Rectal smooth muscle tissue (tissue), 1 donor: ENCODE measurements at regions not wholly inside any gene's neighbourhood (a gene's known extent, or its start where the extent isn't known, plus 50 kb on each side); places are given as distances from the start of the nearest gene placed in this dataset.

Experiments
- H3K27ac ChIP-seq: one replicate; pipeline ENCODE4 v1.7.0; 2013; ENCODE audit warnings: low read depth, low read length, inconsistent platforms
- H3K27me3 ChIP-seq: one replicate; pipeline ENCODE4 v1.7.0; 2013; ENCODE audit warnings: low read length; ENCODE audit not compliant: control insufficient read depth, insufficient read depth
- H3K36me3 ChIP-seq: one replicate; pipeline ENCODE4 v1.7.0; 2013; ENCODE audit warnings: low read length; ENCODE audit not compliant: control insufficient read depth, insufficient read depth
- H3K4me1 ChIP-seq: one replicate; pipeline ENCODE4 v1.7.0; 2013; ENCODE audit warnings: low read length; ENCODE audit not compliant: control insufficient read depth, insufficient read depth
- H3K4me3 ChIP-seq: one replicate; pipeline ENCODE4 v1.7.0; 2013; ENCODE audit warnings: low read length
- H3K9ac ChIP-seq: one replicate; pipeline ENCODE4 v1.7.0; 2013; ENCODE audit warnings: low read length

DNA sequence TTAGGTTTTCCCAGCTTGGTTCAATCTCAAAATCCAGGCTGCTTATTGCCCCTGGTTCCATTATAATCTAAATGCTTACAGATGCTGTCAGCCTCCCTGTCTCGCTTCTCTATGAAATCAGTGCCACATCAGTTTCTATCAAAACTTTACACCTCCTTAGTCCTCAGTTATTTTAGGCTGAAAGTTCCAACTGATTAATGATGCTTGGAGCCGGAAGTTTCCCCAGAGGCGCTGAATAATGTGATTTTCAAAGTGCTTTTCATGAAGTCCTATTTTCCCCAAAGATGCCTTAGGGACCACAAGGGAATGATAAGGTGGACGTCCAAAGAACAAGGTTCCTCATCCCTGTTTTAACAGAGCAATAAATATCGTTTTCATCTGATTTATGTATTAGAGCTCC is 262.4 kb upstream of the RMST start:
- H3K9ac ChIP-seq, result no peak overlapping the region

DNA sequence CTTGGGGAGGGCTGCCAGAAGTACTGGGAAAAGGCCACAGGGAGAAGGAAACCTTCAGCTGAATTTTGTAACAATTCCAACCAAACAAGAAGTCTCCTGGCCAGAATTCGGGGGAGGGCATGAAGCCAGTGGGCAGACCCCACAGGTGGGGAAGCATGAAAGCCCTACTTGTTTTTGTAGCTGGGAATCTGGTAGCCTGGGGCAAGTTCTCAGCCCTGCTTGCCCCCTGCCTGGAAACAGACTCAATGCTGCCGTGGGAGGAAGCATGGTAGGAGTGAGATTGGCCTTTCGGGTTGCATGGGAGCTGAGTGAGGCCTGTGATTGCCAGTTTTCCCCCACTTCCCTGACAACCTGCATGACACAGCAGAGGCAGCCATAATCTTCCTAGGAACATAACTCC is 259.2 kb upstream of the RMST start:
- no peak overlapping the region for H3K27ac ChIP-seq

More for the DNA sequence above, 262.4 kb upstream of the RMST start:
- Histone ChIP-seq H3K4me1 (no peaks in the 10 kb centered on the region), H3K27ac (no peak overlapping the region), H3K36me3 (no peaks in the 10 kb centered on the region), H3K4me3 (no peak overlapping the region), H3K27me3 (no peaks in the 10 kb centered on the region)

DNA sequence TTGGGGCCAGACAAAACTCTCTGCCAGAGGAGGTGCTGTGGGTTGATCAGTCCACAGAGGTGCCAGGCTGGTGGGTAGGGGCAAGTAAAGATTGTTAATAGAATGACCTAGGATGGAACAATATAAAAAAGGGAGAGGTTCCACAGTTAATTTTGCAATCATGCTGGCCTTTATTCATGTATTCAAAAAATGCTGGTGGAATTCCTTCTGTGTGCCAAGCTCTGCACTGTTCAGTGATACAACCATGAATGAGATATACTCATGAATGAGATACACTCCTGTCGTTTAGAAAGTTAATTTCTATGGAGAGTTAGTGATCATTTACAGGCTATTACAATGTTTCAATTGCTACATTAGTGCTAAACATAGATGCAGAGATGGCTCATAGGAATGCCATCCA is 252.6 kb upstream of the RMST start:
- Histone ChIP-seq H3K9ac (no peak overlapping the region), H3K4me1 (no peaks in the 10 kb centered on the region), H3K4me3 (no peak overlapping the region), H3K27ac (no peak overlapping the region), H3K27me3 (no peaks in the 10 kb centered on the region), H3K36me3 (no peaks in the 10 kb centered on the region)

More for the DNA sequence above, 259.2 kb upstream of the RMST start:
- H3K4me3 ChIP-seq, result no peak overlapping the region
- H3K27me3 ChIP-seq, result no peaks in the 10 kb centered on the region
- H3K4me1 ChIP-seq, result no peaks in the 10 kb centered on the region
- H3K36me3 ChIP-seq, result no peaks in the 10 kb centered on the region
- H3K9ac ChIP-seq, result no peak overlapping the region

DNA sequence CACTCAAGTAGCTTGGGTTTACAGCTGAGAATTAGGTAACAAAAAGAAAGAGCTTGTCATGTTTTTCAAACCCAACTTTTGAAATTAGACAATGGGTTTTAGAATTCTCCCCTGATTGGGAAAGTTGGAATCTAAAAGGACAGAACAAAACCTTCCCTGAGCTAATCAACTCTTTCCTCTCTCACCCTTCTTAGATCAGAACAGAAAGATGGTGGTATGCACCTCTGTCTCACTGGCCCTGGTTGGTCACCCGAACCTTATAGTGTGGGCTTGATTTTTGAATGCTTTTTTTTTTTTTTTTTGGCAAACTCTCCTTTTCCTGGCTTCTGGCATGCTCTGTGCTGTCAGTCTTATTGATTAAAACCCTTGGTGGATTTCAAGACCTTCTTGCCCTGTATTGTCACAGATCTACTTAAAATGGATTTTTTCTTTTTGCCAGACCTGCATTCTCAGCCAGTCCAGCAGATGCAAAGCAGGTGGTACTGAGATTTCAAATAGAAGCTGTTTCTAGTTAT is 251.1 kb upstream of the RMST start:
- no peak overlapping the region for H3K4me3 ChIP-seq
- H3K27ac ChIP-seq, result no peak overlapping the region
- no peaks in the 10 kb centered on the region for H3K27me3 ChIP-seq
- no peak overlapping the region for H3K9ac ChIP-seq
- no peaks in the 10 kb centered on the region for H3K36me3 ChIP-seq
- H3K4me1 ChIP-seq, result no peaks in the 10 kb centered on the region

DNA sequence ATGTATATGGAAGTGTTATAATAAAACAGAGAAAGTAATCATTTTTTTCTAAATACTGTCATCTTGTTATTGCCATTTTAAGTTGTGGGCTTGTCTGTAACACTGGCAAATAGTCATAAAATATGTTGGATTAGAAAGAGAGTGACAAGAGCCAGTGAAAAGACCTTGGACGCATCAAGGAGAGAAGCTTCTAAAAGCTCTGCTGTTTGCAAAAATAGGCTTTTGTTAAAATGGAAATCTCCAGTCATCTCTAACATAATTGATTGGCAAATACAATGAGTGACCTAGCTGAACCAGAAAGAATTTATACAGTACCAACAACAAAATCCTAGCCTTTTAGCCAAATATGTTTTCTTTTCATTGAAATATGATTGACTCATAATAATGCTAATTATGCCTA is 245.8 kb upstream of the RMST start:
- H3K9ac ChIP-seq, result no peak overlapping the region
- no peak overlapping the region for H3K27ac ChIP-seq
- no peaks in the 10 kb centered on the region for H3K36me3 ChIP-seq
- H3K4me3 ChIP-seq, result no peak overlapping the region
- H3K27me3 ChIP-seq, result no peaks in the 10 kb centered on the region
- no peaks in the 10 kb centered on the region for H3K4me1 ChIP-seq

DNA sequence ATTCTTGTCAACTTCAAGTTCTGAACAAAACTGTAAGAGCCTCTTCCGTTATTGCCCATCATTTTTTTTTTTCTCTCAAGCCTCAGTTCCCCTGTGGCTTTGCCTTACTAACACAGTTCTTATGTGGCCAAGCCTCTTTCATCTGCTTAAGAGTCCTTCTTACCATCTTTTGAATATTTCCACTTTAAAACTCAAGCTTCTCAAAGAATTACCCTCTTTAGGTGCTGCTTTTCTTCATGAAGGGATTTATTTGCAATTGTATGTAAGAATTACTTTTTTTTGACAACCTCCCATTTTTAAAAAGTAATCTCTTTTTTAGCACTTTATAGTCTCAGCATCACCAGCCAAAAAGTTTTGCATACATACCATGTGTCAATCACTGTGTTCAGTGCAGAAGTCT is 240.2 kb upstream of the RMST start:
- H3K27me3 ChIP-seq, result no peaks in the 10 kb centered on the region
- H3K9ac ChIP-seq, result no peak overlapping the region
- H3K4me1 ChIP-seq, result no peaks in the 10 kb centered on the region
- no peak overlapping the region for H3K4me3 ChIP-seq
- no peak overlapping the region for H3K27ac ChIP-seq
- no peaks in the 10 kb centered on the region for H3K36me3 ChIP-seq

DNA sequence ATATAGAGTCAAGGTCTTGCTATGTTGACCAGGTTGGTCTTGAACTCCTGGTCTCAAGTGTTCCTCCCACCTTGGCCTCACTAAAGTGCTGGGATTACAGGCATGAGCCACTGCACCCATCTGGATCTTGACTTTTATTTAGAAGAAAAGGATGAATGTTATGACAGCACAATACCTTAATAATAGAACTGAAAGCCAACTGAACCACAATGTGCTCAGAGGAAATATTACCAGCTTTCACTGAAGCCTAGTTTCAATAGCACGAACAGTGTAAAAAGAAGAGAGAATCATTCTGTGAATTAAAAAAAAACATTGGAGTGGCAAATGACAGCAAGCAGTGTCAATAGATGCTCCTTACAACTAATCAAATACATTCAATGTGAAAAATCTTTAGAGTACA is 239.2 kb upstream of the RMST start:
- no peak overlapping the region for H3K27ac ChIP-seq
- no peak overlapping the region for H3K4me3 ChIP-seq
- no peaks in the 10 kb centered on the region for H3K36me3 ChIP-seq
- no peaks in the 10 kb centered on the region for H3K27me3 ChIP-seq
- H3K4me1 ChIP-seq, result no peaks in the 10 kb centered on the region
- no peak overlapping the region for H3K9ac ChIP-seq

DNA sequence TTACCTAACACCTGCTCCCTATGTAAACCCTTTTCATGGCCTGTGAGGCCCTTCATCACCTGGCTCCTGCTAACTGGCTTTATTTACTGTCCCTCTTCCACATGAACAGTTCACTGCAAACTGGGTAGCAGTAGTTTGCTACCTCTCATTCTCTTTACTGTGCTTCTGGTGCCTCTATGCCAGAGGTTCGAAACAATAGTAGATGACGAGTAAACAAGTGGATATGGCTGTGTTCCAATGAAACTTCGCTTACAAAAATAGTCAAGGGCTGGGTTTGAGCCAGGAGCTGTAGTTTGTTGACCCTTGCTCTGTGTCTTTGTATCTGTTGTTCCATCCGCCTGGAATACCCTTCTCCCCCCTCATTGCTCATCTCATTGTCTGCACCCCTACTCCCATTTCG is 233.6 kb upstream of the RMST start:
- H3K9ac ChIP-seq, result no peak overlapping the region
- H3K27me3 ChIP-seq, result no peaks in the 10 kb centered on the region
- no peak overlapping the region for H3K4me3 ChIP-seq
- no peaks in the 10 kb centered on the region for H3K36me3 ChIP-seq
- no peaks in the 10 kb centered on the region for H3K4me1 ChIP-seq
- H3K27ac ChIP-seq, result no peak overlapping the region

DNA sequence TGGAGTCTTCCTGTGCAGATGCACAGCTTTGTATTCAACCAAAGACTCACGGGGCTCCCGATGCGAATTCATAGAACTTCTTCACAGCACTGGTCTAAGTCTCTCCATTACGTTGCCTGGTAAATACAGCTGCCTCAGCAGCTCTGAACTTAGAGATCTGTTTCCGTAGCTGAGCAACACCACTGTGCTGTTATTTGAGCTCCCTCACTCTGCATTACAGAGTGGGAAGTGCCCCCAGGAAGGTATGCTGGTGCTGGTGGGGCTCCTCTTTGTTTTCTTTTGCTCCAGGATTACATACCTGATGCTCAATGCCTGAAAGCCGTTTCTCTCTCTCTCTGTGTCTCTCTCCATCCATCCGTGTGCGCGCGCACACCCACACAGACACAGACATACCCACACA is 227.5 kb upstream of the RMST start:
- Histone ChIP-seq H3K4me1 (no peaks in the 10 kb centered on the region), H3K9ac (no peak overlapping the region), H3K27ac (no peak overlapping the region), H3K4me3 (no peak overlapping the region), H3K27me3 (no peaks in the 10 kb centered on the region), H3K36me3 (no peaks in the 10 kb centered on the region)

DNA sequence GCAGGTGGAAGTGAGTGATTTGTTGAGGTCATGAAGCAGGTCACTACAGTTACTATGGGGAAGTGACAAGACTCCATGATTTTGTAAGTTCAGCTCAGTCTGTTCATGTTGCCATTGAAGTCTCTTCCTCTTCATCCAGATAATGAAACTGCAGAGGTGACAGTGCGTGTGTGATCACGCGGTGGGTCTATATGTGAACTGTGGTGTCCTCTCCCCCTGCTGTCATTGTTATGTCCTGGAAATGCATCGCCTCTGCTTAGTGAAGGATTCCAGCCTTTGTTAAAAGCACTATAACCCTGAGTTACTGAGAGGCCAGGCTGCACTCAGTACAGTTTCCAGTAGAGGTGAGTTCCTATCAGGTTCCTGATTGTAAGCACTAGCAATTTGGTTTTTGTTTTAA is 216.2 kb upstream of the RMST start:
- H3K4me1 ChIP-seq, result no peaks in the 10 kb centered on the region
- H3K9ac ChIP-seq, result no peak overlapping the region
- H3K4me3 ChIP-seq, result no peak overlapping the region
- no peak overlapping the region for H3K27ac ChIP-seq
- H3K36me3 ChIP-seq, result no peaks in the 10 kb centered on the region
- no peaks in the 10 kb centered on the region for H3K27me3 ChIP-seq

DNA sequence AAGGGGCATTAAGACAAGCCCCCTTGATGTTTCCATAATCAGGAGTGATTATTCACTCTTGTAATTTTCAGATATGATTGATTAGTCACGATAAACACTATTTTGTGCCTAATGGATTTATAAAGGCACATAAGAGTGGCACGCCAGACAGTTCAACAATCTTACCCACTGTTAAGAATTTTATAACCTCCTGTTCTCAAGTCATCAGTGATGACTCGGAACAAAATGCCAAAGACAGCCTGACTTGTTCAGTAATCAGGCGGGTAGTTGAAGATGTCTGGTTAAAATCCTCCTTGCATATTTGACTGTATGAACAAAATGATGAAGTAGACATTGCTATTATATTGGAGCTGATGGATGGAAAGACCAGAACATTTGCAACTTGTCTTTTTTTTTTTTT is 212.1 kb upstream of the RMST start:
- no peaks in the 10 kb centered on the region for H3K27me3 ChIP-seq

DNA sequence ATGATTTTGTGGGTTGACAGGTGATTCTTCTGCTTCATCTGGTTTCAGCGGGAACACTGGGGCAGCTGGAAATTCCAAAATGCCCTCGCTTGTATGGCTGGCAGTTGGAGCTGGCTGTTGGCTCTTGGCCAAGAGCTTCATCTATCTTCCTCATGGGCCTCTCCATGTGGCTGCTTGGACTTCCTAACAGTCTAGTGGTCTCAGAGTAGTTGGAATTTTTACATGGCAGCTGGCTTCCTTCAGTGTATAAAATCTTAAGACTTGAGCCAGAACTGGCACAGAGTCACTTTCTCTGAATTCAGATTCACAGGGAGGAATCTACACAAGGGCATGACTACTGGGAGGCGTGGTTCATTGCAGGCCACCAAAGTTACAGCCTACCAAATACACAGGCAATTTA is 204.9 kb upstream of the RMST start:
- Histone ChIP-seq H3K27ac (no peak overlapping the region), H3K9ac (no peak overlapping the region), H3K4me1 (no peaks in the 10 kb centered on the region), H3K36me3 (no peaks in the 10 kb centered on the region), H3K4me3 (no peak overlapping the region), H3K27me3 (no peaks in the 10 kb centered on the region)

More for the DNA sequence above, 212.1 kb upstream of the RMST start:
- no peak overlapping the region for H3K9ac ChIP-seq
- H3K27ac ChIP-seq, result no peak overlapping the region
- no peaks in the 10 kb centered on the region for H3K4me1 ChIP-seq
- H3K4me3 ChIP-seq, result no peak overlapping the region
- H3K36me3 ChIP-seq, result no peaks in the 10 kb centered on the region

DNA sequence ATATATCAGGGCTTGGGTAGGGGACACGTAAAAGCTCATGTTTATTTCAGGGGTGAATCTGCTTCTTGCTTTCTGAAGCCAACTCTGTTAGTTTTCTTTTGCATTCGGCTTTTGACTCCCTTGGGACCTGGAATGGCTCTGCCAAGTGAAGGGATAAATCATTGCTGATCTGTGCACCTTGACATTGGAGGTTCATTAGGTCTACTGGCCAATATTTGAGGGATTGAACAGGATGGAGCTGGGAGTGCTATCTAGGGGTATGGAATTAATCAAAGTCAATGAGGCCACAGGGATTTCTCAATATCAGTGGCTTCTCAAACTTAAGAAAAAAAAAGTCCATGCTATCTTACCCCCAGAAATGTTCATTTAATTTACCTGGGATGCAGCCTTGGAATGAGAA is 203.5 kb upstream of the RMST start:
- no peak overlapping the region for H3K4me3 ChIP-seq

More for the DNA sequence above, 203.5 kb upstream of the RMST start:
- no peaks in the 10 kb centered on the region for H3K4me1 ChIP-seq
- H3K27me3 ChIP-seq, result no peaks in the 10 kb centered on the region
- H3K27ac ChIP-seq, result no peak overlapping the region
- no peaks in the 10 kb centered on the region for H3K36me3 ChIP-seq
- no peak overlapping the region for H3K9ac ChIP-seq
